SK-N-MC (cell line): ENCODE measurements at regions not wholly inside any gene's neighbourhood (a gene's known extent, or its start where the extent isn't known, plus 50 kb on each side); places are given as distances from the start of the nearest gene placed in this dataset.
A peak's percentile ranks its signal among the peaks of the same experiment; 100 is the strongest.

Experiments
- DNase-seq: peaks from one replicate; pipeline ENCODE4 v3.0.0-alpha.2; 2011; ENCODE audit warnings: low read depth, low spot score
- H3K27ac ChIP-seq: fragments of 200-600 bp; sonication (generic); 2 replicates; pipeline ENCODE4 v1.5.1; 2016; ENCODE audit warnings: mixed run types
- H3K36me3 ChIP-seq: fragments of 200-600 bp; sonication (generic); 2 replicates; pipeline ENCODE4 v1.6.1; 2017; ENCODE audit warnings: antibody characterized with exemption, low read length, mixed read lengths; ENCODE audit not compliant: insufficient read depth
- H3K4me3 ChIP-seq: fragments of 200-600 bp; sonication (generic); 2 replicates; pipeline ENCODE4 v1.5.1; 2016
- H3K9ac ChIP-seq: fragments of 200-600 bp; sonication (generic); 2 replicates; pipeline ENCODE4 v1.8.0; 2017; ENCODE audit warnings: mixed run types, mixed read lengths; ENCODE audit not compliant: insufficient read length
- H3K9me3 ChIP-seq: fragments of 200-600 bp; sonication (generic); 2 replicates; pipeline ENCODE4 v1.6.1; 2017; ENCODE audit warnings: low read depth, mild to moderate bottlenecking, antibody characterized with exemption, low read length, moderate library complexity, mixed read lengths
- EZH2 ChIP-seq: fragments of 200-600 bp; sonication (generic); IDR thresholded peaks from one replicate; pipeline ENCODE4 v1.6.1; 2017; ENCODE audit warnings: antibody characterized with exemption
- FOXP2 ChIP-seq: optimal IDR thresholded peaks from 2 replicates; pipeline ENCODE3; 2011; ENCODE audit warnings: mild to moderate bottlenecking, moderate library complexity; ENCODE audit not compliant: insufficient read depth; ENCODE audit errors: extremely low read length, control extremely low read depth
- POLR2AphosphoS5 ChIP-seq: IDR thresholded peaks from 2 replicates; pipeline ENCODE4 v1.6.1; 2012; ENCODE audit warnings: mild to moderate bottlenecking, low read depth, low read length, borderline replicate concordance

- Histone ChIP-seq H3K4me3 (no peak overlapping the region), H3K36me3 (no peaks in the 10 kb centered on the region), H3K9ac (no peak overlapping the region), H3K27ac (no peak overlapping the region), H3K9me3 (no peaks in the 10 kb centered on the region)
- DNase-seq = no peak
- no peak for TF ChIP-seq FOXP2
- no peak for TF ChIP-seq EZH2
- TF ChIP-seq POLR2AphosphoS5 = no peak
Measured at GRCh38 chr2:221655300-221655699, 83.2 kb upstream of the EPHA4 start.

GRCh38 chr2:221653182-221653581 is 81.1 kb upstream of the EPHA4 start:
- Histone ChIP-seq H3K9me3 (no peaks in the 10 kb centered on the region), H3K9ac (no peak overlapping the region), H3K36me3 (no peaks in the 10 kb centered on the region), H3K27ac (no peak overlapping the region), H3K4me3 (no peak overlapping the region)
- DNase-seq = no peak
- no peak for TF ChIP-seq FOXP2
- no peak for TF ChIP-seq POLR2AphosphoS5
- no peak for TF ChIP-seq EZH2

- no peak for DNase-seq
- Histone ChIP-seq H3K27ac (no peak overlapping the region), H3K4me3 (no peak overlapping the region), H3K9me3 (no peaks in the 10 kb centered on the region), H3K36me3 (no peaks in the 10 kb centered on the region), H3K9ac (no peak overlapping the region)
- TF ChIP-seq EZH2 (no peak), POLR2AphosphoS5 (no peak), FOXP2 (no peak)
Measured at GRCh38 chr2:221649051-221649775, 77.1 kb upstream of the EPHA4 start.

GRCh38 chr2:221642447-221642846 is 70.3 kb upstream of the EPHA4 start:
- Histone ChIP-seq H3K27ac (no peak overlapping the region), H3K4me3 (no peak overlapping the region), H3K9ac (no peak overlapping the region), H3K9me3 (no peaks in the 10 kb centered on the region), H3K36me3 (no peaks in the 10 kb centered on the region)
- no peak for TF ChIP-seq FOXP2
- no peak for TF ChIP-seq EZH2
- TF ChIP-seq POLR2AphosphoS5 = no peak
- no peak for DNase-seq

- peak; percentile 98 for DNase-seq
- H3K27ac ChIP-seq = peak overlapping the region; percentile 82
- TF ChIP-seq EZH2 (no peak), POLR2AphosphoS5 (peak; percentile 41; the same call in 1 of the 2 replicates)
- H3K36me3 ChIP-seq = no peaks in the 10 kb centered on the region
- H3K9me3 ChIP-seq = no peaks in the 10 kb centered on the region
- H3K4me3 ChIP-seq = peak overlapping the region; percentile 63
- no peak overlapping the region for H3K9ac ChIP-seq
Measured at GRCh38 chr2:221641181-221641871, 69.2 kb upstream of the EPHA4 start.

- Histone ChIP-seq H3K4me3 (peak overlapping the region; percentile 63), H3K9me3 (no peaks in the 10 kb centered on the region), H3K9ac (no peak overlapping the region), H3K36me3 (no peaks in the 10 kb centered on the region), H3K27ac (peak overlapping the region; percentile 1; the same call in 1 of the 2 replicates)
- TF ChIP-seq FOXP2 (no peak), EZH2 (no peak), POLR2AphosphoS5 (no peak)
- DNase-seq = no peak
Measured at GRCh38 chr2:221640686-221641085, 68.6 kb upstream of the EPHA4 start.

- no peak overlapping the region for H3K9ac ChIP-seq
- DNase-seq = no peak
- H3K4me3 ChIP-seq = no peak overlapping the region
- H3K27ac ChIP-seq = no peak overlapping the region
- no peaks in the 10 kb centered on the region for H3K9me3 ChIP-seq
- TF ChIP-seq FOXP2 (no peak), EZH2 (no peak), POLR2AphosphoS5 (no peak)
- H3K36me3 ChIP-seq = no peaks in the 10 kb centered on the region
Measured at GRCh38 chr2:221637851-221638250, 65.7 kb upstream of the EPHA4 start.

- Histone ChIP-seq H3K27ac (no peak overlapping the region), H3K4me3 (no peak overlapping the region), H3K9ac (no peak overlapping the region), H3K36me3 (no peaks in the 10 kb centered on the region), H3K9me3 (no peaks in the 10 kb centered on the region)
- DNase-seq = no peak
- TF ChIP-seq POLR2AphosphoS5 = no peak
- TF ChIP-seq EZH2 = no peak
- TF ChIP-seq FOXP2 = no peak
Measured at GRCh38 chr2:221635949-221636348, 63.8 kb upstream of the EPHA4 start.
